ENCODE measurements at regions not wholly inside any gene's neighbourhood (a gene's known extent, or its start where the extent isn't known, plus 50 kb on each side); places are given as distances from the start of the nearest gene placed in this dataset.

- TF ChIP-seq CTCF (IDR thresholded peaks at IDR 0.05; ENCODE audit: insufficient read depth, low read depth, low read length) (no peak), EZH2 (IDR thresholded peaks at IDR 0.05; ENCODE audit: insufficient read depth, low read length) (no peak)
Observed at GRCh38 chr6:165798991-165799390, 135.9 kb upstream of the PDE10A start.
